ENCODE measurements at regions not wholly inside any gene's neighbourhood (a gene's known extent, or its start where the extent isn't known, plus 50 kb on each side); places are given as distances from the start of the nearest gene placed in this dataset.

GRCh38 chrX:64097891-64098290 is 107.6 kb downstream of the AMER1 start:
- no peak for DNase-seq (ENCODE audit: low spot score)

- peak; percentile 36 for DNase-seq (ENCODE audit: low spot score)
These were observed 111.7 kb downstream of the AMER1 start for GRCh38 chrX:64093761-64094160.

Measured in RKO (cell line).